AG09319 (cell line): ENCODE measurements at regions not wholly inside any gene's neighbourhood (a gene's known extent, or its start where the extent isn't known, plus 50 kb on each side); places are given as distances from the start of the nearest gene placed in this dataset.

ENCODE experiments used
- DNase-seq: peaks from one replicate; pipeline ENCODE4 v3.0.0-alpha.2; 2010; ENCODE audit warnings: low read depth; ENCODE audit errors: extremely low read depth
- CTCF ChIP-seq: IDR thresholded peaks from 2 replicates; pipeline ENCODE4 v1.5.1; 2011; ENCODE audit warnings: low read depth, mild to moderate bottlenecking, inconsistent platforms, low read length, moderate library complexity

DNA sequence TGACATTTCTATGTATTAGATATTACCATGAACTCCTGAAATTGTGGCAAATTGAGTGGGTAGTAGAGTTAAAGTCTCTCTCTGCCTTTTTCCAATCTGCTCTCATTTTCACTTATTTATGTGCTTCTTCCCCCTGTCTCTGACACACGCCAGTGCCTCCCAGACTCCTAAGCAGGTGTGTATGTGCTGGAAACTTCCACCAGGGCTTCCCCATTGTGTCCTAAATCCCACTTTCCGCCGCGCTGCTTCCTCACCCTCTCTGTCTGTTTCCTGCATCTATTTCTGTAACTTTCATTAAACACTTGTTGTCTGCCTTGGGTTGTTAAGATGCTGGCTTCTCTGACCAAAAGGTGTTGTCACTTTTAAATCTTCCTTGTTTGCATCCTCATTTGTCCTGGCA lies 97.6 kb upstream of the HDGFL1 start:
- no peak for TF ChIP-seq CTCF
- DNase-seq: no peak

GRCh38 chr6:22473991-22474682 lies 95.2 kb upstream of the HDGFL1 start:
- no peak for TF ChIP-seq CTCF
- no peak for DNase-seq

- DNase-seq: no peak
- no peak for TF ChIP-seq CTCF
These were observed 92.5 kb upstream of the HDGFL1 start for GRCh38 chr6:22476811-22477390.

DNA sequence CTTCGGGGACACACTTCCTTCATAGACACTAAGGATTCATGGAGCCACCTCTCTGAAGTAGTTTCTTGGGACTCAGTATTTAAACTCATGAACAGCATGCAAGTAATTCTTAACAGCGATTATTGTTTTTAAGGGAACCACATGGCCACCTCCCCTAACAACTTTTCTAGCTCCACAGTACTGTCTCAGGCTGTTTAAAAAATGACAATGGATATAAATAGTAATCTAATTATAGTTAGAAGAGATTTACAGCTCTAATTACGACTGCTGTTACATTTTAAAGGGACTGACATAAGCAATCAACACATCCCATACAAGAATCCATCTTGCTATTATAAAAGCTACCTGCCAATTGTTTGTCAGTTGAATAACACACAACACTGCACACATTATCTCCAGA lies 72.1 kb upstream of the HDGFL1 start:
- no peak for DNase-seq
- no peak for TF ChIP-seq CTCF

GRCh38 chr6:22499815-22500214 lies 69.6 kb upstream of the HDGFL1 start:
- TF ChIP-seq CTCF: no peak
- DNase-seq: no peak

- DNase-seq: no peak
- no peak for TF ChIP-seq CTCF
These were observed 62.9 kb upstream of the HDGFL1 start for GRCh38 chr6:22506496-22506895.

- no peak for TF ChIP-seq CTCF
- DNase-seq: no peak
These were observed 56.5 kb upstream of the HDGFL1 start for GRCh38 chr6:22512686-22513427.
